Stimulated activated memory B cell treated with anti-CD40 and anti-IgM and Interleukin-4, amounts not matched to agents 10 μg/mL and 1 μg/mL and 100 μg/mL, for 72 hours (primary cell): ENCODE measurements at regions not wholly inside any gene's neighbourhood (a gene's known extent, or its start where the extent isn't known, plus 50 kb on each side); places are given as distances from the start of the nearest gene placed in this dataset.

Source experiments
- ATAC-seq: fragments of 150-1000 bp; cut with Tn5 transposase; 2 replicates; pipeline ENCODE4 v1.10.0; 2021
- H3K27ac Mint-ChIP-seq: one replicate; pipeline ENCODE4 v1.8.0; 2022; ENCODE audit warnings: mild to moderate bottlenecking, mixed read lengths
- H3K27me3 Mint-ChIP-seq: one replicate; pipeline ENCODE4 v1.8.0; 2022; ENCODE audit warnings: mixed read lengths
- H3K36me3 Mint-ChIP-seq: one replicate; pipeline ENCODE4 v1.8.0; 2022; ENCODE audit warnings: mixed read lengths
- H3K4me1 Mint-ChIP-seq: one replicate; pipeline ENCODE4 v1.8.0; 2022; ENCODE audit warnings: mixed read lengths
- H3K4me3 Mint-ChIP-seq: one replicate; pipeline ENCODE4 v1.8.0; 2022; ENCODE audit warnings: mild to moderate bottlenecking, moderate library complexity, mixed read lengths
- H3K9me3 Mint-ChIP-seq: one replicate; pipeline ENCODE4 v1.8.0; 2022; ENCODE audit warnings: mixed read lengths

DNA sequence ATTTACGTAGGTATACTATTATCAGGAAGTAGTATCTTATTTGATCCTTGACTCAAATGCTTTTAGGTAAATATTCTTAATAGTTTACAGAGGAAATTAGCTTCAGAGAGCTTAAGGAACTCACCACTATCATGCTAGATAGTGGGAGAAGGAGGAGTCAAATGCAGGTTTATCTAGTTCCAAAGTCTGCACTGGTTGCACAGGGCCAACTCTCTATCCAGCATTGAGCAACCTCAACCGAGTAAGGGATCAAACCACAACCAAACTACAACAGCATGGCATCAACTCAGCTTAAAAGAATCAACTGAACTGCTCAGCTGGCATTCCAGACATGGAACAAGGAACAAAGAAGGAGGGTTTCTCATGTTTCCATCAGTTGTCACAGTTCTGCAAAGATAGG, 306.0 kb downstream of the MAF start:
- no peaks in the 10 kb centered on the region for H3K4me1 Mint-ChIP-seq
- H3K36me3 Mint-ChIP-seq = no peaks in the 10 kb centered on the region
- no peak for ATAC-seq
- no peaks in the 10 kb centered on the region for H3K9me3 Mint-ChIP-seq
- no peak overlapping the region for H3K27ac Mint-ChIP-seq
- peaks cover 57% of the 10 kb centered on the region for H3K27me3 Mint-ChIP-seq
- no peak overlapping the region for H3K4me3 Mint-ChIP-seq

DNA sequence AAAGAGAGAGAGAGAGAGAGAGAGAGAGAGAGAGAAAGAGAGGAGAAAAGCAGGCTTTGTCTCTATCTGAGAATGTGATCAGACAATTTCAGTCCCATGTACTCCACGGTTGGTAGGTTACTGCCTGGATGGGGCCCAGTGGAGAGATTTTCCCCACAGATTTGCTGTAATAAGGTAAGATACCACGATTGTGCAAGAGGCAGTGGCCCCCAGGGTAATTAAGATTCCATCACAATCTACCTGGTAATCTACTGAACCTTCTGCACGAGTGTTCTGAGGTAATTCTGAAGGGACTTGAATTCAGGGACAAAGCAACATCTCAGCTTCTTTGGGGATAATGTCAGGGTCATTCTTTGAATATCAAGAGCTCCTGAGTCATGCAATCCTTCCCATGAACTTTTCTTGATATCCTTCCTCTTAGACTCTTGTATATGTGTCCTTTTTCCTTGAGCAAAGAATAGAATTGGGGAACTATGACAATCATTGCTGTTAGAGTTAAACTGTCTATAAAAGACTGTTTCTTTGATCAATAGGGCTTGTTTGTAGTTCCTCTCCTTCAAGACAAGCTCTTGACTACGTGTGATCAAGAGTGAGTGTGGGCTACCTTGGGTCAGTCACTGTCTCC, 306.6 kb downstream of the MAF start:
- H3K4me1 Mint-ChIP-seq = no peaks in the 10 kb centered on the region
- no peaks in the 10 kb centered on the region for H3K36me3 Mint-ChIP-seq
- H3K4me3 Mint-ChIP-seq = no peak overlapping the region
- no peaks in the 10 kb centered on the region for H3K9me3 Mint-ChIP-seq
- H3K27me3 Mint-ChIP-seq = peaks cover 58% of the 10 kb centered on the region
- no peak for ATAC-seq
- H3K27ac Mint-ChIP-seq = no peak overlapping the region

DNA sequence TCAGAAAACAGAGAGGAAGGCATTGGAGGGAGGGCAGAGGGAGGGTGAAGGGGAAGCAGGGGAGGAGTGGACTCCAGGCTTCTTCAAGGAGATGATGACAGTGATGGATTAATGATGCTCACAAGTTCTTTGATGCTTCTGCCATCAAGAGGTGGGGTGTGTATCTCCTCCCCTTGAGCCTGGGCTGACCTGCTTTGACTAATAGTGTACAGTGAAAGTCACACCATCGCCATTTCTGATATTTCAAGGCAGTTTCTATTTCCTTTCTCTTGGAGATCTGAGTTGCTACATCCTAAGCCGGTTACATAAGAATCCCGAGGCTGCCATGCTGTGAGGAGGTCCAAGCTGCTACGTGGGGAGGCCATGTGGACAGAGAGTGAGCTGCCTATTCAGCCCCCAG, 312.5 kb downstream of the MAF start:
- no peaks in the 10 kb centered on the region for H3K9me3 Mint-ChIP-seq
- H3K27me3 Mint-ChIP-seq = peaks cover 56% of the 10 kb centered on the region
- H3K36me3 Mint-ChIP-seq = no peaks in the 10 kb centered on the region
- H3K4me3 Mint-ChIP-seq = no peak overlapping the region
- no peak overlapping the region for H3K27ac Mint-ChIP-seq
- peaks cover 19% of the 10 kb centered on the region for H3K4me1 Mint-ChIP-seq
- no peak for ATAC-seq

DNA sequence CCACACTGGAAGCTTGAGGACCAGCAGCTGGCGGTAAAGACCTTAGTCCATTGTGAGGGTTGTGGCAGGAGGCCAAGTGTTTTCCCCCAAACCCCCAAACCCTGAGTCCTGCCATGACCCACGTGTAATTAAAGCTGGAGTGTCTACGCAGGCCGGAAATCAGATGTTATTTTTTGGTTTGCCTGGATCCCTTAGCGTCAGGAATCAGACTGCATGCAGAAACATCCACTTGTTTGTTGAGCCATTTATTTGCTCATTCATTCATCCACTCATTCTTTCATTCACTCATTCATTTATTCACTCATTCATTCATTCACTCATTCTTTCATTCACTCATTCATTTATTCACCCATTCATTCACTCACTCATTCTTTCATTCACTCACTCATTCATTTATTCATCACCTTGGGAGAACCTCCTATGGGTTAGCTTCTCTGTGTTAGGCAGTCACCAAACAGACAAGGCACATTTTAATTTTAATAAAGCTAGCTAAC, 313.1 kb downstream of the MAF start:
- no peak overlapping the region for H3K27ac Mint-ChIP-seq
- H3K4me3 Mint-ChIP-seq = peak overlapping the region; percentile 1
- no peak for ATAC-seq

DNA sequence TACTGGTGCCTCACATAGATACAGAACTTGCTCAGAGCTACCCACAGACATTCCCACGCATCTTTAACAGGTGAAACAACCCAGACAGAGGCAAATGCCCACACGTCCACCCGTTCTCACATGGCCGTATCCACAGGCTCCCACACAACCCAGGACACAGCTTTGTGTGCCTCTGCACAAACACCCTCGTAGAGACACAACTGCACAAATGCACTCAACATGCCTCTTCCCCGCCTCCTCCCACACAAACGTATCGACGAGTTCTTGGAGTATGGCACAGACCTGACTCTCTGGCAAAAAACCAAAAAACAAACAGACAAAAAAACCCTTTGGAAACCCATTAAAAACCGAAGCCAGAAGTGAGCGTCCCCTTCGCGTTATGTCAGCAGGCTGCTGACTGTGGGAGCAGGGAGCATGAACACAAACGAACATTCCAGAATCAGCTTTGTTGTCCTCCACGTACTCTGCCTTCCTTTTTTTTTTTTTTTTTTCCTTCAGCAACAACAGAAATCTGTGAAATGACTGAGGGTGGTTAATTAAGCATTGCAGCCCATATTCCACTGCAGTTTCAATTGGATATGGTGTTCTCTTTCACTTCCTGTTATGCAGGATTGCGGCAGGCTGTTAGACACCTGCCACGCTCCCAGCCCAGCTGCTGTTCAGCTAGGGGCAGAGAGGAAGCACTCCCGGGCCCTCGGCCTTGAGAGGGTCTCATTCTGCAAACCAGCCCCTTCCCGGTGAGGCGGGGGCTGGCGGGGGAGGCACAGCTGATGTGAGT, 313.7 kb downstream of the MAF start:
- Mint-ChIP-seq H3K27ac (no peak overlapping the region), H3K27me3 (peaks cover 46% of the 10 kb centered on the region), H3K4me3 (peak overlapping the region; percentile 7), H3K4me1 (peaks cover 25% of the 10 kb centered on the region), H3K36me3 (no peaks in the 10 kb centered on the region), H3K9me3 (no peaks in the 10 kb centered on the region)
- peak; percentile 91 for ATAC-seq

More for the DNA sequence above, 313.1 kb downstream of the MAF start:
- H3K9me3 Mint-ChIP-seq = no peaks in the 10 kb centered on the region
- H3K36me3 Mint-ChIP-seq = no peaks in the 10 kb centered on the region
- H3K4me1 Mint-ChIP-seq = peaks cover 24% of the 10 kb centered on the region
- peaks cover 52% of the 10 kb centered on the region for H3K27me3 Mint-ChIP-seq

DNA sequence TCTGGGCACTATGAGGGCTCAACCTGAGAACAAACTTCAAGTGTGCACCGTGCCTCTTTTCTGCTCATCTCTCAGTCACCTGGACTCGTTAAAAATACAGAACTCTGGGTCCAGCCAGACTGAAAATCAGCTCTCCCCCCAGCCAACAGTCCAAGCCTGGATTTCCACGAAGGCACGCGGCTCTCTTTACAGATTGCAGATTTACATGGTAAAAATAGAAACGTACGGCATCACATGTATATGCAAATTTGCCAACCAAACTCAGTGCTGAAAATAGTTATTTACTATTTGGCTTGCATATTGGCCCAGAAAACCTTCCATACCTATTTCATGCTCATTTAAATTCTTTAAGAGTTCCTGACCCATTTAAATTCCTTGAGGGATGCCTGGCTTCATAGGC, 315.8 kb downstream of the MAF start:
- Mint-ChIP-seq H3K4me3 (no peak overlapping the region), H3K27me3 (peaks cover 51% of the 10 kb centered on the region), H3K27ac (no peak overlapping the region), H3K36me3 (no peaks in the 10 kb centered on the region), H3K9me3 (no peaks in the 10 kb centered on the region), H3K4me1 (peaks cover 25% of the 10 kb centered on the region)
- no peak for ATAC-seq

DNA sequence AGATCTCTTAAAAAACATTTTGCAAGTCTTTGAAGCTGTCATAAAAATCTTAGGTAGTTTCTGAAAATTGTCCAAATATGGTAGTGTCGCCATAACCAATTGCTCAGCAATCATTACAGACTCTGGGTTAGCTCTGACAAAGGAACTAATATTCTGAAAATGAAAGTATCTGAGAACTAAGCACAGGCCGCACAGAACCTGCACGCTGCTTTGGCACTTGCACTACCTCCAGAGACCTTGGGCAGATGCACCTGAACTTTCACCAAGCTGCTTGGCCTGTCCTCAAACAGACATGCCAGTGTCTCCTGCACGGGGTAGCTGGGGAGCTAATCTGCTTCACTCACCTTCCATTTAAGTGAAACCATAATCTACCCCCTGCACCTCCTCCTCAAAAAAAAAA, 317.0 kb downstream of the MAF start:
- no peak overlapping the region for H3K27ac Mint-ChIP-seq
- ATAC-seq = no peak
- H3K27me3 Mint-ChIP-seq = peaks cover 52% of the 10 kb centered on the region
- no peaks in the 10 kb centered on the region for H3K9me3 Mint-ChIP-seq
- H3K4me3 Mint-ChIP-seq = no peak overlapping the region
- no peaks in the 10 kb centered on the region for H3K36me3 Mint-ChIP-seq
- peaks cover 34% of the 10 kb centered on the region for H3K4me1 Mint-ChIP-seq

DNA sequence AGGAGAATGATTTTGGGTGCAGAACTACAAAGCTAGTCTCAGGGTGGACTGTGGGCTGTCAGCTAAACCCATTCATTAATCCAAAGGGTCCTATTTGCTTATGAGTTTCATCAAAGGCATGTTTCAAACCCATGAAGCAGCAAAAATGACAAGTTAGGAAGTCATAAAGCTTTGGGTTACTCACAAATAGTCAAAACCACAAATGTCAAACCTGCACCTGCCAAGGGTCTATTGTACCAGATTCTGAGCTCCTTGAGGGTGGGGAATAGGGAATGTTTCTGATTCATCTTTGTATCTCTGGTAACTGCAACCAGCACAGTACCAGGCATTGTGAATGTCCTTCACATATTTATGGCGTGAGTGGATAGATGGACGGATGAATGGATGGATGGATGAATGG, 317.7 kb downstream of the MAF start:
- no peak overlapping the region for H3K27ac Mint-ChIP-seq
- H3K4me1 Mint-ChIP-seq = peaks cover 36% of the 10 kb centered on the region
- peaks cover 48% of the 10 kb centered on the region for H3K27me3 Mint-ChIP-seq
- no peaks in the 10 kb centered on the region for H3K36me3 Mint-ChIP-seq
- no peaks in the 10 kb centered on the region for H3K9me3 Mint-ChIP-seq
- ATAC-seq = no peak
- no peak overlapping the region for H3K4me3 Mint-ChIP-seq

DNA sequence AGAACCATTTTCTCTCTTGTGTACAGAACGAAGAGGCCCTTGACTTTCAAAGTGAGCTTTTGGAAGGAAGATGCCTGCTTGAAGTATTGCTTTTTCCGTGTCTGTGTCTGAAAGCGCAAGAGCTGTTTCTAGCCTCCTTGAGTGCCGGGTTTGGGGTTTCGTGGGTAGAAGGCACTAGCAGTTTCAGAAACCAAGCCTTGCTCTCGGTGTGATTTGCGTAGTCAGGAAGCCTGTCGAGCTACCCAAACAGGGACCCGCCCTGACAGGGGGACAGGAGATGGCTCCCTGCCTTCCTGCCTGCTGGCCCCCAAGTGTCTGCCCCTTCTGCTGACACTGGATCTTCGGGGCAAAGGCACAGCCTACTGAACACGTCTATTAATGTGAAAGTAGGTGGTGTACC, 322.0 kb downstream of the MAF start:
- H3K9me3 Mint-ChIP-seq = no peaks in the 10 kb centered on the region
- H3K4me1 Mint-ChIP-seq = peaks cover 18% of the 10 kb centered on the region
- no peak overlapping the region for H3K4me3 Mint-ChIP-seq
- peak; percentile 39 for ATAC-seq
- H3K27me3 Mint-ChIP-seq = peaks cover 57% of the 10 kb centered on the region
- H3K27ac Mint-ChIP-seq = no peak overlapping the region
- H3K36me3 Mint-ChIP-seq = no peaks in the 10 kb centered on the region

DNA sequence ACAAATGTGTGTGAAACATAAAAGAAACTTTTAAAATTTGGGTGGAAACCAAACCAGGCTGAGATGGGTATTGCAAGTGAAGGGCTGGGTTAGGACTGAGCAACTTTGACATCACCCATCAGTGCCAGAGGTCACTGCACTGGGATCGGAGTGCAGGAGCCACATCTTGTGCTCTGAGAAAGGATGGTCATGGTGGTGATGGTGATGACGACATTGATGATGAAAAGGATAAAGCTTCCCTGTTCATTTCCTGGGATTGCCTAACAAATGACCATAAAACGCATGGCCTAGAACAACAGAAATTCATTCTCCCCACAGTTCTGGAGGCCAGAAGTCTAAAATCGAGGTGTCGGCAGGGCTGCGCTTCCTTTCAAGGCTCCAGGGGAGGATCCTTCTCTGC, 324.0 kb downstream of the MAF start:
- Mint-ChIP-seq H3K36me3 (no peaks in the 10 kb centered on the region), H3K27ac (no peak overlapping the region), H3K4me3 (no peak overlapping the region), H3K9me3 (no peaks in the 10 kb centered on the region), H3K4me1 (peaks cover 26% of the 10 kb centered on the region), H3K27me3 (peaks cover 76% of the 10 kb centered on the region)
- ATAC-seq = no peak

DNA sequence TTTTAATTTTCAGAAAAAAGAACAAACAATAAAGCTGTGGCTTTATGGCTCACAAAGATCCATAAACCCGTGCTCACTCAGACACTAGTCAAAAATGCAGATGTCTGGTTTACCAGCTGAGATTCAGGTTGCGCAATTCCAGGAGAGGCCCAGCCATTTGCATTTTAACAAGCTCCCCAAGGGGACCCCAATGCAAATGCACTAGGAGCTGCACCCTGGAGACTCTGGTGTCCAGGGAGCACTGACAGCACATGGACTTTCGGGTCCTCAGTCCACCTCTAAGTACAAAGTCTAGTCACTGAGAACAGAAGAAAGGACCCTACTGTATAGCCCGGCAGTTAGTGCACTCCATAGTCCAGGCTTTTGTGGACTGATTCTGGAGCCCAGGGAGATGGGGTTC, 326.3 kb downstream of the MAF start:
- H3K27ac Mint-ChIP-seq = no peak overlapping the region
- no peaks in the 10 kb centered on the region for H3K36me3 Mint-ChIP-seq

DNA sequence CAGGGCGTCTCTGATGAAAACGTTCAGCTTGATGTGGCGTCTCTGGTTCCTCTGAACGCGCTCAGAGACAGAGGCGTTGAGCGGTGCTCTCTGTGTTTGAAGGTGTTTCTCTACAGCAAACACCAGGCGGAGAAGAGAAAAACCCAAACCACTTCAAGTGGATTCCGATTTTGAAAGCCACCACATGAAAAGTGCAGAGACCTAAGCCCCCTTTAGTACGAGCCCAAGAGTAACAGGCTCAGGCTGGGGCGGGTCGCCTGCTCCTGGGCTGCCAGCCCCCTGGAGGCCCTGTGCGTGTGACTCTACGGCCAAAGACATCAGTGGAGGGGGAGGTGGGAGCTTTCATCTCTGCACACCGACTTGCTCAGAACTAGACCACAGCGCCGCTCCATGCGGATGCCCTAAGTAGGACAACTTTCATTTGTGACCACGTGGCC, 328.4 kb downstream of the MAF start:
- ATAC-seq = no peak
- Mint-ChIP-seq H3K4me1 (peaks cover 43% of the 10 kb centered on the region), H3K27ac (no peak overlapping the region), H3K36me3 (no peaks in the 10 kb centered on the region), H3K9me3 (peaks cover 2% of the 10 kb centered on the region), H3K4me3 (no peak overlapping the region), H3K27me3 (peaks cover 71% of the 10 kb centered on the region)

More for the DNA sequence above, 326.3 kb downstream of the MAF start:
- H3K9me3 Mint-ChIP-seq = no peaks in the 10 kb centered on the region
- peaks cover 70% of the 10 kb centered on the region for H3K27me3 Mint-ChIP-seq
- ATAC-seq = no peak
- no peak overlapping the region for H3K4me3 Mint-ChIP-seq
- peaks cover 37% of the 10 kb centered on the region for H3K4me1 Mint-ChIP-seq

DNA sequence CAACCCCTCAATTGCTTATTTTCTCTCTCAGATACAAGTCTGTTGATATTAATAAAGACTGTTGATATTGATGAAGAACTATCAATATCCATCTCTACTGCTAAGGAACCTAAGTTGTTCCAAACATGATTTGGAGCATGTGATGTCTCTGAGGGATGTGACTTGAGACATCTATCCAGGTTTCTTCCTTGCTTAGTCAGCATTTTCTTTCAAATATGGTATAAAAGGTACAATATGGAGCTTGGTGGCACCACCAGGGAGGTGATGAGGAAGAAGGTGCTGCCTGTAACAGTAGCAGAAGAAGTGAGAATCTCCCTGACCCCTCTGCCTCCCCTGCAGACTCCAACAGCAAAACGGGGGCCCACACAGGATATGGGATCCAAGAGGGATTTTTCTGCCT, 329.0 kb downstream of the MAF start:
- ATAC-seq = no peak
- Mint-ChIP-seq H3K36me3 (no peaks in the 10 kb centered on the region), H3K27ac (no peak overlapping the region), H3K27me3 (peaks cover 71% of the 10 kb centered on the region), H3K4me3 (no peak overlapping the region), H3K9me3 (peaks cover 3% of the 10 kb centered on the region), H3K4me1 (peaks cover 43% of the 10 kb centered on the region)

DNA sequence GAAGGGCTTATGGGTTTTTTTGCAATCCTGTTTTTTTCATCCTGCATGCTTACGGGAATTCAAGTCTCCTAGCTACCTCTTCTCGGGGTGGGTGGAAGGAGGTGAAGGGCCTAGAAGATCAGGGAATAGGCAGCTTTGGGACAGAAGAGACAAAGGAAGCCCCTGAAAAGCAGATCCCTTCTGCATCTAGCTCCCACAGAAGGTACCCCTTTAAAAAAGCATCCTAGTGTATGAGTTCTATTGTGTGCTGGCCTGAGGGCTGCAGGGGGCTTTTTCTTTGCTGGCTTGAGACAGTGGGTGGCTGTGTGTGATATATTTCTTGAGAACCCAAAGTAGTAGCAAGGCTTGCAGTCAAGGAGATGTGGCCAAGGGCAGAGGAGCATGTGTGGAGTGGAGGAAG, 330.5 kb downstream of the MAF start:
- Mint-ChIP-seq H3K4me3 (no peak overlapping the region), H3K36me3 (no peaks in the 10 kb centered on the region), H3K27ac (no peak overlapping the region), H3K4me1 (peaks cover 47% of the 10 kb centered on the region), H3K27me3 (peaks cover 72% of the 10 kb centered on the region), H3K9me3 (peaks cover 3% of the 10 kb centered on the region)
- no peak for ATAC-seq

DNA sequence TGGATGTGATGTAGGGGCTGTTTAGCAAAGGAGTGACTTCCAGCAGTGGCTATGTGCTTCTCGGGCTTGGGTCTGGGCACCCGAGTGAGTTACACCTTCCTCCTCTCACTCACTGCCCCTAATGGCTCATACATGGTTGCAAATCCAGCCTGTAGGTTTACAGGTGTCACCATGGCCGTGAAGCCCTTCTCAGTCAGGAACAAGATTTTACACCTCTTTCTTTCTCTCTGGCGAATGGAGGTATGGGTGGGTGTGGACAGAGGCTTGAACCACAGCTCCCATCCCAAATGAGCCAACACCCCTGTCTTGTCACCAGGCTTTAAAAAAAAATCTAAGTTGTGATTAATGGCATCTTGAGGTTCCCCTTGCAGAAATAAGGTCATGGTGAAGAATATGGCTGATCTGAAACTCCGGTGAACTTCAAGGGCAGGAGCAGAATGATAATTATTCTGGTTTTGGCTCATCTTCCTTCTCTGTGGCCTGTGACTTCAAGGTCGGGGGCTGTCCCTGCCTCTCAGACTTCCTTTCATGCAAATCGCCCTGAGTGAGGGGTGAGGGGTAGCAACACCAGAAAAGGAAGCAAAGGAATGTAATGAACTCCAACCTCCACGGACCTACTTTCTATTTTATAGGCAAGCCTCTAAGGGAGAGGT, 331.2 kb downstream of the MAF start:
- Mint-ChIP-seq H3K27me3 (peaks cover 76% of the 10 kb centered on the region), H3K4me3 (no peak overlapping the region), H3K27ac (peak overlapping the region; percentile 18), H3K4me1 (peaks cover 53% of the 10 kb centered on the region), H3K36me3 (no peaks in the 10 kb centered on the region), H3K9me3 (peaks cover 3% of the 10 kb centered on the region)
- peak; percentile 94 for ATAC-seq
